Activated naive CD4-positive, alpha-beta T cell treated with anti-CD3 and anti-CD28 coated beads for 36 hours (primary cell): ENCODE measurements at regions not wholly inside any gene's neighbourhood (a gene's known extent, or its start where the extent isn't known, plus 50 kb on each side); places are given as distances from the start of the nearest gene placed in this dataset.
"Not testable (repeated sequence)": the region's sequence is repeated elsewhere in the genome, so short reads cannot be mapped to it uniquely, and the experiment has no call there.

ENCODE experiments used
- CTCF ChIA-PET: fragments of 350-600 bp; sonication (Branson Sonifier 250); formaldehyde crosslinking; loops from one replicate; lab custom pipeline; 2021; ENCODE audit warnings: antibody characterized with exemption; lab: Charles Lee
- DNase-seq: peaks from one replicate; pipeline ENCODE4 v3.0.0-alpha.2; 2020
- H3K27ac Mint-ChIP-seq: one replicate; pipeline ENCODE4 v1.8.0; 2021; ENCODE audit warnings: mild to moderate bottlenecking, mixed read lengths
- H3K27me3 Mint-ChIP-seq: one replicate; pipeline ENCODE4 v1.8.0; 2021; ENCODE audit warnings: low read depth, mixed read lengths
- H3K36me3 Mint-ChIP-seq: one replicate; pipeline ENCODE4 v1.8.0; 2021; ENCODE audit warnings: low read depth, mixed read lengths
- H3K4me1 Mint-ChIP-seq: one replicate; pipeline ENCODE4 v1.8.0; 2021; ENCODE audit warnings: low read depth, mixed read lengths
- H3K4me3 Mint-ChIP-seq: one replicate; pipeline ENCODE4 v1.8.0; 2021; ENCODE audit warnings: mild to moderate bottlenecking, moderate library complexity, mixed read lengths
- H3K9me3 Mint-ChIP-seq: one replicate; pipeline ENCODE4 v1.8.0; 2021; ENCODE audit warnings: mixed read lengths
- intact Hi-C: fragments of 100-400 bp; cut with micrococcal nuclease; formaldehyde crosslinking; loops from one replicate; pipeline ENCODE4 v1.15.1; 2023

DNA sequence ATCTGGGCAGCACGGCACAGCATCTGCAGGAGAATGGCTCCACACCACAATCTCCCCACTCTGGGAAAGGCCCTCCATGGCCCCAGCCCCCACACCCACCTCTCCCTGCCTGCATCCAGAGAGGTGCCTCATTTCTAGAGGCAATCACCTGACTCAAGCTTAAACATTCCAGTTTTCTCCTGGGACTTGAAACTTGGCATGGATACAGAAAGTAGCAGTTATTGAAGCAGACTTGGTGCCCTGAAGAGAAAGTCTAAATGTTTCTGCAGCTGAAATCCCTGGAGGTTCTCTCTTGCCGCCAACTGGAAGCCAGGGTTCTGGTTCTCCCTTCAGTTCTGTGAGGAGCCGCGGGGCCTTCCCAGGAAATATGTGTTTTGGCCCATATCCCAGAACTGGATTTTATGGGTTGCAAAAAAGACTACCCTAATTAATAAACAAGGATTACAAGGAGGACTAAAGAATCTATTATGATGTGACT lies 122.8 kb downstream of the SKIDA1 start:
- Mint-ChIP-seq H3K36me3 (no peaks in the 10 kb centered on the region), H3K27ac (no peak overlapping the region), H3K4me3 (no peak overlapping the region), H3K9me3 (no peaks in the 10 kb centered on the region), H3K27me3 (peaks cover 2% of the 10 kb centered on the region), H3K4me1 (peaks cover 15% of the 10 kb centered on the region)
- no peak for DNase-seq
- CTCF ChIA-PET, result no interaction called here
- intact Hi-C loops, result no loop called here

GRCh38 chr10:21401196-21401595 lies 124.3 kb downstream of the SKIDA1 start:
- H3K9me3 Mint-ChIP-seq, result no peaks in the 10 kb centered on the region
- CTCF ChIA-PET, result interaction anchor here (0.7 kb wide), 1 partner anchor 9 kb away, joined by 3 read pairs; no protein-coding TSS in a partner anchor
- peaks cover 2% of the 10 kb centered on the region for H3K27me3 Mint-ChIP-seq
- no peak overlapping the region for H3K27ac Mint-ChIP-seq
- no peak overlapping the region for H3K4me3 Mint-ChIP-seq
- H3K4me1 Mint-ChIP-seq, result peaks cover 3% of the 10 kb centered on the region
- H3K36me3 Mint-ChIP-seq, result no peaks in the 10 kb centered on the region
- intact Hi-C loops, result no loop called here
- DNase-seq, result no peak

GRCh38 chr10:21399392-21400035 lies 126.0 kb downstream of the SKIDA1 start:
- no peak for DNase-seq
- Mint-ChIP-seq H3K36me3 (peaks cover 4% of the 10 kb centered on the region), H3K9me3 (peaks cover 4% of the 10 kb centered on the region), H3K4me3 (no peak overlapping the region), H3K27me3 (peaks cover 2% of the 10 kb centered on the region), H3K27ac (no peak overlapping the region), H3K4me1 (no peaks in the 10 kb centered on the region)
- CTCF ChIA-PET, result interaction anchor here (0.6 kb wide), 1 partner anchor 1588 kb away, joined by 3 read pairs; no protein-coding TSS in a partner anchor
- intact Hi-C loops, result no loop called here

GRCh38 chr10:21398563-21399231 lies 126.8 kb downstream of the SKIDA1 start:
- CTCF ChIA-PET, result no interaction called here
- intact Hi-C loops, result no loop called here
- Mint-ChIP-seq H3K36me3 (peaks cover 4% of the 10 kb centered on the region), H3K4me3 (no peak overlapping the region), H3K4me1 (no peaks in the 10 kb centered on the region), H3K27ac (no peak overlapping the region), H3K9me3 (peaks cover 10% of the 10 kb centered on the region), H3K27me3 (peaks cover 4% of the 10 kb centered on the region)
- no peak for DNase-seq

GRCh38 chr10:21396889-21397288 lies 128.6 kb downstream of the SKIDA1 start:
- Mint-ChIP-seq H3K27ac (no peak overlapping the region), H3K36me3 (peaks cover 4% of the 10 kb centered on the region), H3K27me3 (peaks cover 4% of the 10 kb centered on the region), H3K4me1 (no peaks in the 10 kb centered on the region), H3K9me3 (peaks cover 10% of the 10 kb centered on the region), H3K4me3 (no peak overlapping the region)
- CTCF ChIA-PET, result no interaction called here
- intact Hi-C loops, result no loop called here
- DNase-seq, result no peak

DNA sequence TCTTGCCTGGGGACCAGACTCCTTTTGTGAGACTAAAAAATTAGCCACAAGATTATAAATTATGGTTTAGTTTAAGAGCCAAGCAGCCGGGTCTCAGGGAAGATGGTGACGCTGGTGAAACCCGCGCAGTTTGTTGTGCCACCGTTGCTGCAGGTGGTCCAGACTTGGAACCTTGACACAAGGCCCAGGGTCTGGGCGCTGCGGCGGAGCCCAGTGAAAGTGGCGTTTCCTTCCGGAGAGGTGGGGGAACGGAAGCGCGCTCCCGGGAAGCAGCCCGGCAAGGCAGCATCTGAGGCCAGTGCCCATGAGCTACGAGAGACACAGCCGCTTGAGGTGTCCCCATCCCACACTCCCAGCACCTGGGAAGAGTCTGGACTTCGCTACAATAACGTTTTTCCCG lies 131.6 kb downstream of the SKIDA1 start:
- Mint-ChIP-seq H3K4me3 (no peak overlapping the region), H3K27ac (no peak overlapping the region), H3K27me3 (peaks cover 2% of the 10 kb centered on the region), H3K36me3 (peaks cover 4% of the 10 kb centered on the region), H3K9me3 (peaks cover 10% of the 10 kb centered on the region), H3K4me1 (no peaks in the 10 kb centered on the region)
- CTCF ChIA-PET, result interaction anchor here (0.5 kb wide), 1 partner anchor 893 kb away, joined by 4 read pairs; no protein-coding TSS in a partner anchor
- no peak for DNase-seq
- intact Hi-C loops, result no loop called here

- Mint-ChIP-seq H3K4me1 (no peaks in the 10 kb centered on the region), H3K27me3 (no peaks in the 10 kb centered on the region), H3K36me3 (no peaks in the 10 kb centered on the region), H3K27ac (no peak overlapping the region), H3K4me3 (no peak overlapping the region), H3K9me3 (no peaks in the 10 kb centered on the region)
- CTCF ChIA-PET, result no interaction called here
- intact Hi-C loops, result no loop called here
- DNase-seq, result no peak
Measured at GRCh38 chr10:21388589-21388988, 136.9 kb downstream of the SKIDA1 start.

GRCh38 chr10:21387868-21388267 lies 137.6 kb downstream of the SKIDA1 start:
- CTCF ChIA-PET, result no interaction called here
- H3K4me1 Mint-ChIP-seq, result no peaks in the 10 kb centered on the region
- DNase-seq, result no peak
- no peak overlapping the region for H3K4me3 Mint-ChIP-seq
- intact Hi-C loops, result no loop called here
- H3K36me3 Mint-ChIP-seq, result no peaks in the 10 kb centered on the region
- H3K9me3 Mint-ChIP-seq, result no peaks in the 10 kb centered on the region
- H3K27me3 Mint-ChIP-seq, result no peaks in the 10 kb centered on the region
- no peak overlapping the region for H3K27ac Mint-ChIP-seq

GRCh38 chr10:21385996-21386585 lies 139.4 kb downstream of the SKIDA1 start:
- Mint-ChIP-seq H3K27me3 (no peaks in the 10 kb centered on the region), H3K27ac (no peak overlapping the region), H3K36me3 (no peaks in the 10 kb centered on the region), H3K9me3 (no peaks in the 10 kb centered on the region), H3K4me3 (no peak overlapping the region), H3K4me1 (no peaks in the 10 kb centered on the region)
- intact Hi-C loops, result no loop called here
- CTCF ChIA-PET, result no interaction called here
- DNase-seq, result no peak

- CTCF ChIA-PET, result no interaction called here
- intact Hi-C loops, result no loop called here
- no peaks in the 10 kb centered on the region for H3K27me3 Mint-ChIP-seq
- no peak overlapping the region for H3K27ac Mint-ChIP-seq
- H3K36me3 Mint-ChIP-seq, result no peaks in the 10 kb centered on the region
- H3K9me3 Mint-ChIP-seq, result no peaks in the 10 kb centered on the region
- H3K4me3 Mint-ChIP-seq, result no peak overlapping the region
- DNase-seq, result no peak
- peaks cover 2% of the 10 kb centered on the region for H3K4me1 Mint-ChIP-seq
Measured at GRCh38 chr10:21385536-21385935, 139.9 kb downstream of the SKIDA1 start.

DNA sequence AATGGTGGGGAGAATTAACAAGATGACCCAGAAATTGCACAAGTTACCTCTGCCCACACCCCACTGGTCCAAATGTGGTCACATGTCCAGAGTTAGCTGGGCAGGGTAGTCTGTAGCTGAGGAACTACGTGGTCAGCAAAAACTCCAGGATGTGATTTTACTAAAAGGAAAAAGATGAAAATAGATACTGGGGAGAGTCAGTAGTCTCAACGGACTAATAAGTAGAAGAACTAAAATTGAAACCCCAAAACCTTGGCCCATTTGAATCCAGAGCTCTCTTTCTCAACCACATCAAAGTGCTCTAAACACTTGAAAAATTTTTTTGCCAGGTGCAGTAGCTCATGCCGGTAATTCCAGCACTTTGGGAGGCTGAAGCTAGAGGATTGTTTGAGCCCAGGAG lies 146.3 kb downstream of the SKIDA1 start:
- Mint-ChIP-seq H3K27me3 (no peaks in the 10 kb centered on the region), H3K9me3 (no peaks in the 10 kb centered on the region), H3K36me3 (no peaks in the 10 kb centered on the region), H3K4me1 (peaks cover 6% of the 10 kb centered on the region), H3K27ac (no peak overlapping the region), H3K4me3 (no peak overlapping the region)
- CTCF ChIA-PET, result no interaction called here
- intact Hi-C loops, result no loop called here
- DNase-seq, result no peak

- H3K4me1 Mint-ChIP-seq, H3K27me3 Mint-ChIP-seq, intact Hi-C loops, DNase-seq, H3K27ac Mint-ChIP-seq, H3K9me3 Mint-ChIP-seq, H3K36me3 Mint-ChIP-seq, H3K4me3 Mint-ChIP-seq: not testable (repeated sequence)
- CTCF ChIA-PET, result interaction anchor here (0.7 to 1.2 kb wide), 2 partner anchors 16 to 42 kb away, joined by 3 to 4 read pairs; no protein-coding TSS in a partner anchor
Measured at GRCh38 chr10:21375274-21375673, 150.2 kb downstream of the SKIDA1 start.
